Activated CD8-positive, alpha-beta memory T cell treated with anti-CD3 and anti-CD28 coated beads for 24 hours (primary cell): ENCODE measurements at regions not wholly inside any gene's neighbourhood (a gene's known extent, or its start where the extent isn't known, plus 50 kb on each side); places are given as distances from the start of the nearest gene placed in this dataset.

Experiments used
- DNase-seq: peaks from one replicate; pipeline ENCODE4 v3.0.0-alpha.2; 2020

GRCh38 chr6:45830441-45831139 lies 185.1 kb downstream of the CLIC5 start:
- DNase-seq = peak; percentile 68

DNA sequence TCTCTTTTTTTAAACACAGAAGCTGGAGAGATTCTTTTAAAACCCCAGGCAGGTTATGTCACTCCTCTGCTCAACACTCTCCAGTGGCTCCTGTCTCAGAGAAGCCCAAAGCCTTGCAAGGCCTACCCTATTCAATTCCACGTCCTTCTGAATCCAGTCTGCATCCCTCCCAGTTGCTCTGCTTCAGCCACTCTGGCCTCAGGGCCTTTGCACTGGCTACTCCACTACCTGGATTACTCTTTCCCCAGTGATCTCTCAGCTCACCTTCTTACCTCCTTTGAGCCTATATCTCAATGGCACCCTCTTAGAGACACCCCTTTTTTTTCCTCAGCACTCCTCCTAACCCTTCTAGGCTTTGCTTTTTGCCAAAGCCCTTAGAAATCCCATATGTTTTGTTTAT lies 185.8 kb downstream of the CLIC5 start:
- DNase-seq = no peak

DNA sequence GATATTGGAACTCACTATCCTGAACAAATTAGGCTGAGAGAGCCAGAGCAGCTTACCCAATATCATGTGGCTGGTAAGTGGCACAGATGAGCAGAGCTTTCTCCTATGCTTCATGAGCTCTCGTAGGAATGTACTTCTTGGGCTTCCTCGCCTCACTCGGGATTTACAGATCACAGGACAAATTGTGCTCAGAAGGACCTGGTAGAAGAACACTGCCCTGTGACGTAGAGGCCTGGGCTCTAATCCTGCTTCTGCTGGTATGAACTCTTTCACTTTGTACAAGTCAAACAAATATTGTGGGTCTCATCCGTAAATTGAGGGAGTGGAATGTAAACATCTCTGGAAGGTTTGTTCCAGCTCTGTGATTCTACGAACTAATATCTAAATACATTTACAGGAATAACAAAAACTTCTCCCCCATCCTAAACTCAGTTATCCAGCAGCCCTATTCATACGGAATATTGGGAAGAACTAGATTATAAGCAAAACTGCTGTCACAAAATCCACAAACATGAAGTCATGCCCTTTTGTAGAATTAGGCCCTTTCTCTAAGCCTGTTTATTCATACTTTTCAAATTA lies 187.6 kb downstream of the CLIC5 start:
- DNase-seq = no peak

- no peak for DNase-seq
Observed at GRCh38 chr6:45822873-45823272, 192.8 kb downstream of the CLIC5 start.

- no peak for DNase-seq
Observed at GRCh38 chr6:45822246-45822812, 193.3 kb downstream of the CLIC5 start.

GRCh38 chr6:45818655-45819054 lies 197.0 kb downstream of the CLIC5 start:
- DNase-seq = no peak

- no peak for DNase-seq
Observed at GRCh38 chr6:45816674-45817297, 198.9 kb downstream of the CLIC5 start.

DNA sequence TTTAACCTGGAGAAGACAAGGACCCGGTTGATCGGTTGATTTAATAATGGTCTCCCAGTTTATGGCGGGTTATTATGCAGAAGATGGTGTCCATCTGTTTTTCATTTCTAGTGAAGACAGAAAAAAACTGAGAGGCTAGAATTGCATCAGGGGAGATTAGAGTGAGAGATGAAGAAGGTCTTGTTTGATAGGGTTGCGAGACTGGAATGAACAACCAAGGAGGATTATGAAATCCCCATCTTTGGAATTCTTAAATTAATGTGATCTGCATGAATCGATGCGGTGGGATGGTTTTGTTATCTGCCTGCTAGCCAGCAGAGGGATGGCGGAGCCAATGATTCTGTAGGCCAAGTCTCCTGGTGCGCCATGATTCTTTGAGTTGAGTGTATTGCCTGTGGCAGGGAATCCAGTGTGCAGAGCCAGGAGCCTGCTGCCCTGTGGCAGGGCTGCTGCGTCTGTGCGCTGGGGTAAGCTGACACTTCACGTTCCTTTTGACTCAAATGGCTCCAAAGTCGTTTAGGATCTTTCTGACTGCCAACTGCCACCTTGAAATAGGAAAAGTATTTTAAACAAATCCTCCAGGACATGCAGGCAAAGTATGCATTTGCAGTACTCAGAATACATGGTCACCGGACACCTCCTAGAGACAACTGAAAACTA lies 200.1 kb downstream of the CLIC5 start:
- no peak for DNase-seq

- no peak for DNase-seq
Observed at GRCh38 chr6:45814772-45815171, 200.9 kb downstream of the CLIC5 start.

GRCh38 chr6:45813943-45814342 lies 201.7 kb downstream of the CLIC5 start:
- no peak for DNase-seq

- DNase-seq = no peak
Observed at GRCh38 chr6:45812922-45813321, 202.7 kb downstream of the CLIC5 start.

GRCh38 chr6:45808917-45809316 lies 206.7 kb downstream of the CLIC5 start:
- no peak for DNase-seq

DNA sequence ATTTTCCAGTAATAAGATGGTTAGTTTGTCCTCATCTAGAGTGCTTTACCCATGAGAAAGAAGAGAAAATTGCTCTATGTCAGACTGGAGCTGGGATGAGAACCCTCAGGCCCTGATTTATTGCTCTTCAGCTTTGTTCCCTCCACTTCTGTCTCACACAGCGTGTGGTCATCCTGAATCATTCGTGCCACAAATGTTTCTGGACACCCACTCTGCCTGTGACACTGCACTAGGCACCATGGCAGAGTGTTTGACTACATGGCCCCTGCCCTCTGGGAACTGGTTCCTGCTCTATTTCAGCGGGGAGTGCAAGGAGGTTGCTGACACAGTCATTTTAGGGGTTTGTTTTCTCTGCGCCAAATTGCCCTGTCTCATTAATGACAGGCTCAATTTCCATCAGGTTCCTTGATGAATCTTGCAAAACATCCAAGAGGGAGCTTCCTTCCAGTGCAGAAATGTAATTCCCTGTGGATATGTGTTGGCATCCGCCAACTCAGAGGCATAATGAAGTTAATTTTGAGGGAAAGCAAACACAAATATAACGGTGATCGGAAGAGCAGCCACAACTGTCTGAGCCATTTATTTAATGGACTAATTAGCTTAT lies 207.5 kb downstream of the CLIC5 start:
- no peak for DNase-seq

- DNase-seq = no peak
Observed at GRCh38 chr6:45807311-45808041, 208.2 kb downstream of the CLIC5 start.

GRCh38 chr6:45806172-45806571 lies 209.5 kb downstream of the CLIC5 start:
- DNase-seq = no peak

GRCh38 chr6:45803071-45803470 lies 212.6 kb downstream of the CLIC5 start:
- no peak for DNase-seq

DNA sequence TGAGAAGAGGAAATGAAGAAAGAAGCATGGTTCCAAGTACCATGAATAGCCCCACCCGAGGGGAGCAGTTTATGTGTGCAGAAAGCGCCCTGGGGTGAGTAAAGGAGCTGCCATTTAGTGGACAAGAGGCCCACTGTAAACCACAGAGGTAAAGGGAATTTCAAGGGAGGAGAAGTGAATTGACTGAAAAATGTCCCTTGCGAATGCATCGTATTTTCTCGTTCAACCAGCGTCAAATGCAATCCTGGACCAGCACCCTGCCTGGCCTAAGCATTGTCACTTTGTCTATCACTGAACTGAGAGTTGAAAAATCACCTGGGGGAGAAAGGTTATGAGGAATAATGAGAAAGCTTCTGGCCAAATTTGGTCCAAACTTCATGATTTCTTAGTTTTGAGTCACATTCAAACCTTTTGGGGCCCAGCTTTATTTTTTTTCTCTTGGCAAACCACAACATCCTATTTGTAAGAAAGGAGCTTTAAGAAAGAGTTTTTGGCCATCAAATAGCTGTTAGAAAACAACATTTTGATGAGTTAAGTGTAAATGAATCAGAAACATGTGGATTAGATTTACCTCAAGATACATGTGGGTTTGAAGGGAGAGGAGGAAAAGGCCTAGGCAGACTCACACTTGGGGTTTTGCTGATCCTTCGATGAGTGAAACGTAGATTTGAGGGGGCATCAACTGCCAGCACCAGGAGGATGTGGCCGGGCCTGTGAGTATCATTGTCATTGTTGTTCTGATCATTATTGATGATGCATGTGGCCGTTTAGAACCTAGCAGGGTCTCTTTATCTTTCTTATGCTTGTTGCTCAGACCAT lies 214.0 kb downstream of the CLIC5 start:
- DNase-seq = no peak

- DNase-seq = no peak
Observed at GRCh38 chr6:45800911-45801310, 214.7 kb downstream of the CLIC5 start.

DNA sequence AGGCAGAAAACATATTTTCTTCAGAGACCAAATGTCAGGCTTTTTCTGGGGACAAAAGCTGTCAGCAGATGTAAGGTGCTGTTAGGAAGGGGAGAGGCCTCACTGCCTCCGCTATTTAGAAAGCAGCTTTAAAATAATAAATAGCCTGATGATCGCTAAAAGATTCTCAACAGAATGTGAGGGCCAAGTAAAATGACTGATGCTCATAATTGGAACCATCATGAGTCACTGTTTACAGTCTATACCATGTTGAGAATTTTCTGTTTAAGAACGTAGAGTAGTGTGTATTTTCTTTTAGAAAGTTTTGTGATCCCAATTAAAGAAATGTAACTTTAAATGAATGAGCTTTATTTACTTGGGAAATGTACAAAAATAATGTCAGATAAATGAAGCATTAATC lies 220.0 kb downstream of the CLIC5 start:
- no peak for DNase-seq

GRCh38 chr6:45794465-45794864 lies 221.2 kb downstream of the CLIC5 start:
- DNase-seq = no peak
